Suprapubic skin (tissue), 4 donors: ENCODE measurements at regions not wholly inside any gene's neighbourhood (a gene's known extent, or its start where the extent isn't known, plus 50 kb on each side); places are given as distances from the start of the nearest gene placed in this dataset.

Experiments
- EP300 ChIP-seq: sonication (generic); formaldehyde crosslinking; IDR thresholded peaks from one replicate; pipeline ENCODE4 v1.6.1; 2017; ENCODE audit warnings: antibody characterized with exemption
- POLR2A ChIP-seq, 2 donors: fragments of 450-650 bp; IDR thresholded peaks; one replicate each; pipeline ENCODE4 v1.6.1; 2017; ENCODE audit warnings: antibody characterized with exemption in 2 of 2, mild to moderate bottlenecking in 2 of 2, moderate library complexity in 2 of 2
- POLR2AphosphoS5 ChIP-seq, 3 donors: sonication (generic); formaldehyde crosslinking; IDR thresholded peaks; one replicate each; pipeline ENCODE4 v1.6.1; 2017; ENCODE audit warnings: antibody characterized with exemption in 3 of 3
- TF ChIP-seq, protein P1 (sequence below), 2 donors: fragments of 200-600 bp in 1 of 2; fragments of 450-650 bp in 1 of 2; sonication (generic) in 1 of 2; IDR thresholded peaks; one replicate each; pipeline ENCODE4 v1.5.1; 2016 to 2019; ENCODE audit warnings: antibody characterized with exemption in 2 of 2, mild to moderate bottlenecking in 1 of 2, moderate library complexity in 1 of 2

DNA sequence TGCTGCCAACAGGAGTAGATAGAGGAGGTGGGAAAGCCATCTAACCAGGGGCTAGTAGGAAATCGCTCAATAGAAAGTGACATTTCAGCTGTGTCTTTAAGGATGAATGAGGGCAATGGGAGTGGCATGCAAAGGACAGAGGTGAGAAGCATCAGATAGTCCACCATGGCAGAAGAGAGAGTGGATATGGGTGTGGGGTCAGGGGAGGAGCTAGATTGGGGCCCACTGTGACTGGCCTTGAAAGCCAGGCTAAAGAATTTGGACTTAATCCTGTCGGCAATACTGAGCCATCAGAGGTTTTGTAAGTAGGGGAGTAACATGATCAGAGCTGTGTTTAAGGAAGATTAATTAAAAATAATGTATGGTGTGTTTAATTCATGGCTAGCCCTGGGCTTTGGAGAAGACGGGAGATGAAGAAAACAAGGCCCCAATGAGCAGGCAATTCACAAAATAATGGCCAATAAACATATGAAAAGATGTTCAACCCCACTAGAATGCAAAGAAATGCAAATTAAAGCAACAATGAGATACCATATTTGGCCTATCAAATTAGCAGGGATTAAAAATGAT, 98.1 kb upstream of the PJA1 start:
- TF ChIP-seq POLR2A (IDR thresholded peaks at IDR 0.05) (no peak), EP300 (no peak), POLR2AphosphoS5 (IDR thresholded peaks at IDR 0.05) (no peak)
- TF ChIP-seq, protein P1, sequence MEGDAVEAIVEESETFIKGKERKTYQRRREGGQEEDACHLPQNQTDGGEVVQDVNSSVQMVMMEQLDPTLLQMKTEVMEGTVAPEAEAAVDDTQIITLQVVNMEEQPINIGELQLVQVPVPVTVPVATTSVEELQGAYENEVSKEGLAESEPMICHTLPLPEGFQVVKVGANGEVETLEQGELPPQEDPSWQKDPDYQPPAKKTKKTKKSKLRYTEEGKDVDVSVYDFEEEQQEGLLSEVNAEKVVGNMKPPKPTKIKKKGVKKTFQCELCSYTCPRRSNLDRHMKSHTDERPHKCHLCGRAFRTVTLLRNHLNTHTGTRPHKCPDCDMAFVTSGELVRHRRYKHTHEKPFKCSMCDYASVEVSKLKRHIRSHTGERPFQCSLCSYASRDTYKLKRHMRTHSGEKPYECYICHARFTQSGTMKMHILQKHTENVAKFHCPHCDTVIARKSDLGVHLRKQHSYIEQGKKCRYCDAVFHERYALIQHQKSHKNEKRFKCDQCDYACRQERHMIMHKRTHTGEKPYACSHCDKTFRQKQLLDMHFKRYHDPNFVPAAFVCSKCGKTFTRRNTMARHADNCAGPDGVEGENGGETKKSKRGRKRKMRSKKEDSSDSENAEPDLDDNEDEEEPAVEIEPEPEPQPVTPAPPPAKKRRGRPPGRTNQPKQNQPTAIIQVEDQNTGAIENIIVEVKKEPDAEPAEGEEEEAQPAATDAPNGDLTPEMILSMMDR (IDR thresholded peaks at IDR 0.05) = no peak
